Neural progenitor cell (in vitro differentiated cells): ENCODE measurements at regions not wholly inside any gene's neighbourhood (a gene's known extent, or its start where the extent isn't known, plus 50 kb on each side); places are given as distances from the start of the nearest gene placed in this dataset.

Source experiments
- DNase-seq: peaks from one replicate; pipeline ENCODE4 v3.0.0-alpha.2; 2016; ENCODE audit warnings: low spot score
- H2AFZ ChIP-seq: fragments of 200-600 bp; sonication (generic); replicated peaks from 2 replicates; pipeline ENCODE4 v1.6.1; 2016; ENCODE audit warnings: antibody characterized with exemption
- H3F3A ChIP-seq: fragments of 200-600 bp; sonication (generic); 2 replicates; pipeline ENCODE4 v1.6.1; 2016; ENCODE audit warnings: antibody characterized with exemption, low read depth
- H3K27ac ChIP-seq: fragments of 200-600 bp; sonication (generic); 2 replicates; pipeline ENCODE4 v1.5.1; 2016; ENCODE audit warnings: mild to moderate bottlenecking
- H3K27me3 ChIP-seq: fragments of 200-600 bp; sonication (generic); 2 replicates; pipeline ENCODE4 v1.6.1; 2016; ENCODE audit warnings: mild to moderate bottlenecking, moderate library complexity
- H3K36me3 ChIP-seq: fragments of 200-600 bp; sonication (generic); 2 replicates; pipeline ENCODE4 v1.5.1; 2016
- H3K4me1 ChIP-seq: fragments of 200-600 bp; sonication (generic); 2 replicates; pipeline ENCODE4 v1.6.1; 2016; ENCODE audit warnings: mixed run types
- H3K4me2 ChIP-seq: fragments of 200-600 bp; sonication (generic); 2 replicates; pipeline ENCODE4 v1.6.1; 2016
- H3K4me3 ChIP-seq: fragments of 200-600 bp; sonication (generic); 2 replicates; pipeline ENCODE4 v1.5.1; 2016
- H3K79me2 ChIP-seq: fragments of 200-600 bp; sonication (generic); 2 replicates; pipeline ENCODE4 v1.6.1; 2016; ENCODE audit warnings: low read depth
- H3K9ac ChIP-seq: fragments of 200-600 bp; sonication (generic); 2 replicates; pipeline ENCODE4 v1.6.1; 2016
- H3K9me3 ChIP-seq: fragments of 200-600 bp; sonication (generic); 2 replicates; pipeline ENCODE4 v1.5.1; 2016; ENCODE audit warnings: low read depth
- H4K20me1 ChIP-seq: fragments of 200-600 bp; sonication (generic); 2 replicates; pipeline ENCODE4 v1.6.1; 2016; ENCODE audit warnings: low read depth
- H3K27ac Mint-ChIP-seq: 3 replicates; pipeline ENCODE4 v1.8.0; 2021; ENCODE audit warnings: mixed read lengths
- H3K27me3 Mint-ChIP-seq: 2 replicates; pipeline ENCODE4 v1.8.0; 2022; ENCODE audit warnings: low read depth, mild to moderate bottlenecking, inconsistent platforms, moderate library complexity, mixed read lengths; ENCODE audit not compliant: insufficient read depth
- H3K36me3 Mint-ChIP-seq: 3 replicates; pipeline ENCODE4 v1.8.0; 2021; ENCODE audit warnings: mixed read lengths
- H3K4me1 Mint-ChIP-seq: 3 replicates; pipeline ENCODE4 v1.8.0; 2021; ENCODE audit warnings: mixed read lengths
- H3K4me3 Mint-ChIP-seq: 3 replicates; pipeline ENCODE4 v1.8.0; 2021; ENCODE audit warnings: mild to moderate bottlenecking, moderate library complexity, mixed read lengths
- H3K9me3 Mint-ChIP-seq: 3 replicates; pipeline ENCODE4 v1.8.0; 2020; ENCODE audit warnings: mixed read lengths
- CTCF ChIP-seq: fragments of 200-600 bp; sonication (generic); IDR thresholded peaks from 2 replicates; pipeline ENCODE4 v1.5.1; 2017; ENCODE audit warnings: antibody characterized with exemption, mild to moderate bottlenecking
- EZH2 ChIP-seq: fragments of 200-600 bp; sonication (generic); IDR thresholded peaks from 2 replicates; pipeline ENCODE4 v1.6.1; 2017; ENCODE audit warnings: antibody characterized with exemption, mild to moderate bottlenecking, moderate library complexity
- EZH2phosphoT487 ChIP-seq: fragments of 200-600 bp; sonication (generic); IDR thresholded peaks from 2 replicates; pipeline ENCODE4 v1.6.1; 2017; ENCODE audit warnings: antibody characterized with exemption

DNA sequence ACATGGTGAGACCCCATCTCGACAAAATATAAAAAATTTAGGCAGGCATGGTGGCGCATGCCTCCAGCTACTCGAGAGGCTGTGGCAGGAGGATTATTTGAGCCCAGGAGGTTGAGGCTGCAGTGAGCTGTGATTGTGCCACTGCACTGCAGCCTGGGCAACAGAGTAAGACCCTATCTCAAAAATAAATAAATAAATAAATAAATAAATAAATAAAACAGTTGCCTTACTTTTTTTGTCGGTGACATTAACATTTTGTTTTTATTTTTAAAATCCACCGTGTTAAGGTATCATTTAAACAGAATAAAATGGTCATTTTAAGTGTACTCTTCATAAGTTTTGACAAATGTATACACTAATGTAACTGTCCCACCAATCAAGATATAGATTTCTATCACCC, 57.0 kb downstream of the RASL11A start:
- Histone ChIP-seq H4K20me1 (no peaks in the 10 kb centered on the region), H3K4me2 (no peak overlapping the region), H3K4me3 (no peak overlapping the region), H3K27ac (no peak overlapping the region), H2AFZ (no peak overlapping the region), H3K9ac (no peak overlapping the region), H3K9me3 (no peaks in the 10 kb centered on the region), H3K4me1 (no peaks in the 10 kb centered on the region), H3K79me2 (no peaks in the 10 kb centered on the region), H3K27me3 (no peaks in the 10 kb centered on the region), H3F3A (no peaks in the 10 kb centered on the region), H3K36me3 (no peaks in the 10 kb centered on the region)
- Mint-ChIP-seq H3K4me1 (no peaks in the 10 kb centered on the region), H3K36me3 (no peaks in the 10 kb centered on the region), H3K27me3 (peaks cover 5% of the 10 kb centered on the region), H3K9me3 (no peaks in the 10 kb centered on the region), H3K4me3 (no peak overlapping the region), H3K27ac (no peak overlapping the region)
- no peak for DNase-seq
- TF ChIP-seq CTCF (no peak), EZH2 (no peak), EZH2phosphoT487 (no peak)

DNA sequence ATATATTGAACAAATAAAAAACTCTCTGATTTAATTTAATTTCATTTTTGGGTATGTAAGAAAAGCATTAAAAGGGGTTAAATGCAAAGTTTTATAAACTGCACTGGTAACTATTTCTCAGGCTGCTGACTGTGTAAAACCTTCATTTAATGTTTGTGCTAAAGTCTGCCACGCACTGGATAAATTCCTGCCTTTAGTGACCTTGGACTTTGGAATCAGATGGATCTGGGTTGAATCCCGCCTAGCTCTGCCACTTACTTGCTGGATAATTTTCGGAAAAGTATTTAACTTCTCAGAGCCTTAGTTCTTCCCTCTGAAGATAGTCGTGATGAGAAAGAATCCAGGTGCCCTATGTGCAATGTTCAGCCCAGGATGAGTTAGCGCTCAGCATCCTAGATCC, 58.6 kb downstream of the RASL11A start:
- H3K27ac ChIP-seq: no peak overlapping the region
- H3K79me2 ChIP-seq: no peaks in the 10 kb centered on the region
- peaks cover 8% of the 10 kb centered on the region for H3K27me3 Mint-ChIP-seq

GRCh38 chr13:27334774-27335435, 64.3 kb downstream of the RASL11A start:
- Histone ChIP-seq H4K20me1 (no peaks in the 10 kb centered on the region), H3K4me3 (no peak overlapping the region), H3K27me3 (no peaks in the 10 kb centered on the region), H3F3A (no peaks in the 10 kb centered on the region), H3K9ac (no peak overlapping the region), H3K4me1 (no peaks in the 10 kb centered on the region), H3K36me3 (no peaks in the 10 kb centered on the region), H3K79me2 (no peaks in the 10 kb centered on the region), H3K4me2 (no peak overlapping the region), H2AFZ (peak overlapping the region; percentile 12), H3K9me3 (no peaks in the 10 kb centered on the region), H3K27ac (no peak overlapping the region)
- Mint-ChIP-seq H3K27me3 (peaks cover 13% of the 10 kb centered on the region), H3K27ac (no peak overlapping the region), H3K4me1 (no peaks in the 10 kb centered on the region), H3K36me3 (no peaks in the 10 kb centered on the region), H3K4me3 (no peak overlapping the region), H3K9me3 (no peaks in the 10 kb centered on the region)
- TF ChIP-seq CTCF (no peak), EZH2 (no peak), EZH2phosphoT487 (no peak)
- DNase-seq: no peak

More for the DNA sequence above, 58.6 kb downstream of the RASL11A start:
- no peak for DNase-seq
- Histone ChIP-seq H3K4me2 (no peak overlapping the region), H3K9me3 (no peaks in the 10 kb centered on the region), H2AFZ (no peak overlapping the region), H3K36me3 (no peaks in the 10 kb centered on the region), H3K4me1 (no peaks in the 10 kb centered on the region), H3K27me3 (no peaks in the 10 kb centered on the region), H4K20me1 (no peaks in the 10 kb centered on the region), H3K9ac (no peak overlapping the region), H3F3A (no peaks in the 10 kb centered on the region), H3K4me3 (no peak overlapping the region)
- no peak overlapping the region for H3K27ac Mint-ChIP-seq
- H3K4me3 Mint-ChIP-seq: no peak overlapping the region
- no peaks in the 10 kb centered on the region for H3K9me3 Mint-ChIP-seq
- H3K4me1 Mint-ChIP-seq: no peaks in the 10 kb centered on the region
- no peaks in the 10 kb centered on the region for H3K36me3 Mint-ChIP-seq
- TF ChIP-seq EZH2 (no peak), CTCF (no peak), EZH2phosphoT487 (no peak)
